ENCODE measurements at regions not wholly inside any gene's neighbourhood (a gene's known extent, or its start where the extent isn't known, plus 50 kb on each side); places are given as distances from the start of the nearest gene placed in this dataset.

GRCh38 chr3:153634683-153635082 is 472.7 kb downstream of the RAP2B start:
- TF ChIP-seq POLR2A (IDR thresholded peaks at IDR 0.05; ENCODE audit: low read depth, low read length), result no peak
- TF ChIP-seq POLR2AphosphoS5 (IDR thresholded peaks at IDR 0.05; ENCODE audit: low read depth, low read length), result no peak
- no peak for TF ChIP-seq TAF1 (IDR thresholded peaks at IDR 0.05; ENCODE audit: borderline replicate concordance, low read depth, low read length)
